A673 (cell line): ENCODE measurements at regions not wholly inside any gene's neighbourhood (a gene's known extent, or its start where the extent isn't known, plus 50 kb on each side); places are given as distances from the start of the nearest gene placed in this dataset.

ENCODE experiments used
- EZH2 ChIP-seq: fragments of 200-600 bp; sonication (generic); IDR thresholded peaks from 2 replicates; pipeline ENCODE4 v1.6.1; 2017; ENCODE audit warnings: borderline replicate concordance, low read depth, mild to moderate bottlenecking, mixed read lengths, antibody characterized with exemption, low read length; ENCODE audit not compliant: poor library complexity, severe bottlenecking
- TF ChIP-seq, protein P1 (sequence below): fragments of 300-800, 200-600 bp; sonication (generic); conservative IDR thresholded peaks from 2 replicates; pipeline ENCODE4 v1.5.1; 2017; ENCODE audit warnings: low read depth, mild to moderate bottlenecking, antibody characterized with exemption, low read length, moderate library complexity, mixed read lengths

GRCh38 chr7:113628948-113629847 lies 289.6 kb downstream of the PPP1R3A start:
- TF ChIP-seq, protein P1, sequence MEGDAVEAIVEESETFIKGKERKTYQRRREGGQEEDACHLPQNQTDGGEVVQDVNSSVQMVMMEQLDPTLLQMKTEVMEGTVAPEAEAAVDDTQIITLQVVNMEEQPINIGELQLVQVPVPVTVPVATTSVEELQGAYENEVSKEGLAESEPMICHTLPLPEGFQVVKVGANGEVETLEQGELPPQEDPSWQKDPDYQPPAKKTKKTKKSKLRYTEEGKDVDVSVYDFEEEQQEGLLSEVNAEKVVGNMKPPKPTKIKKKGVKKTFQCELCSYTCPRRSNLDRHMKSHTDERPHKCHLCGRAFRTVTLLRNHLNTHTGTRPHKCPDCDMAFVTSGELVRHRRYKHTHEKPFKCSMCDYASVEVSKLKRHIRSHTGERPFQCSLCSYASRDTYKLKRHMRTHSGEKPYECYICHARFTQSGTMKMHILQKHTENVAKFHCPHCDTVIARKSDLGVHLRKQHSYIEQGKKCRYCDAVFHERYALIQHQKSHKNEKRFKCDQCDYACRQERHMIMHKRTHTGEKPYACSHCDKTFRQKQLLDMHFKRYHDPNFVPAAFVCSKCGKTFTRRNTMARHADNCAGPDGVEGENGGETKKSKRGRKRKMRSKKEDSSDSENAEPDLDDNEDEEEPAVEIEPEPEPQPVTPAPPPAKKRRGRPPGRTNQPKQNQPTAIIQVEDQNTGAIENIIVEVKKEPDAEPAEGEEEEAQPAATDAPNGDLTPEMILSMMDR: no peak
- no peak for TF ChIP-seq EZH2
